ENCODE measurements at regions not wholly inside any gene's neighbourhood (a gene's known extent, or its start where the extent isn't known, plus 50 kb on each side); places are given as distances from the start of the nearest gene placed in this dataset.

GRCh38 chr12:77492536-77492935, 338.2 kb upstream of the NAV3 start:
- Mint-ChIP-seq H3K9me3 (no peaks in the 10 kb centered on the region), H3K27ac (no peak overlapping the region), H3K36me3 (ENCODE audit: low read depth) (no peaks in the 10 kb centered on the region), H3K4me3 (no peak overlapping the region), H3K27me3 (no peaks in the 10 kb centered on the region), H3K4me1 (ENCODE audit: low read depth) (no peaks in the 10 kb centered on the region)
- intact Hi-C loops (cut with micrococcal nuclease): no loop called here
- TF ChIP-seq, protein P1, sequence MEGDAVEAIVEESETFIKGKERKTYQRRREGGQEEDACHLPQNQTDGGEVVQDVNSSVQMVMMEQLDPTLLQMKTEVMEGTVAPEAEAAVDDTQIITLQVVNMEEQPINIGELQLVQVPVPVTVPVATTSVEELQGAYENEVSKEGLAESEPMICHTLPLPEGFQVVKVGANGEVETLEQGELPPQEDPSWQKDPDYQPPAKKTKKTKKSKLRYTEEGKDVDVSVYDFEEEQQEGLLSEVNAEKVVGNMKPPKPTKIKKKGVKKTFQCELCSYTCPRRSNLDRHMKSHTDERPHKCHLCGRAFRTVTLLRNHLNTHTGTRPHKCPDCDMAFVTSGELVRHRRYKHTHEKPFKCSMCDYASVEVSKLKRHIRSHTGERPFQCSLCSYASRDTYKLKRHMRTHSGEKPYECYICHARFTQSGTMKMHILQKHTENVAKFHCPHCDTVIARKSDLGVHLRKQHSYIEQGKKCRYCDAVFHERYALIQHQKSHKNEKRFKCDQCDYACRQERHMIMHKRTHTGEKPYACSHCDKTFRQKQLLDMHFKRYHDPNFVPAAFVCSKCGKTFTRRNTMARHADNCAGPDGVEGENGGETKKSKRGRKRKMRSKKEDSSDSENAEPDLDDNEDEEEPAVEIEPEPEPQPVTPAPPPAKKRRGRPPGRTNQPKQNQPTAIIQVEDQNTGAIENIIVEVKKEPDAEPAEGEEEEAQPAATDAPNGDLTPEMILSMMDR (IDR thresholded peaks at IDR 0.05): no peak
- CTCF ChIA-PET: no interaction called here
- POLR2A ChIA-PET: no interaction called here
- DNase-seq (no peak), ATAC-seq (no peak)

DNA sequence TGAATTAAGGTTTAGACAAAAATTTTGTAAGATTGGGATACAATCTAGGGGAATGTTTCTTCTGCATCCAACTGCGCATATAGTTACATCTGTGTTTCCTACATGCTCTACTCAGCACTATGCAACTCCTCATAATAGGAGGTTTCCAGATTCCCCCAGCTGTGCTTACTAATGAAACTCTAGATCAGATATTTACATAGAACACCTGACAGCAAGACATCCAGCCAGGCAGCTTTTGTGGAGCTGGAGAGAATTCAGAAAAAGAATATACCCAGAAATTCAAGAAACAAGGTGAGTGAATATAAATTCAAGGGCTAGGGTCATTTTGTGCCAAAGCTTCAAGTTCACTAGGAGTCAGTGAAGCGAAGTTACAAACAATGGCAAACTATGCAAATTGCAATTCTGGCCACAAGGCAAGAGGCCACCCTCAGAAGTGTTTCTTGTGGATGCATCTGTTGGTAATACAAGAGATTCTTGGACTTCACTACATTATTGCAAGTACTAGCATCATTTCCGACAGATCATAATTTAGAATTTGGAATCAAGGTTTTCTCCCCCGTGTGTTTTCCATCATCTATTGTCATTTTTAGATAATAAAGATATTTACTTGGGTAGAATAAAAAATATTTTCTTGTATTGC, 341.2 kb upstream of the NAV3 start:
- ATAC-seq (no peak), DNase-seq (no peak)
- no peaks in the 10 kb centered on the region for H3K27me3 Mint-ChIP-seq
- H3K36me3 Mint-ChIP-seq (ENCODE audit: low read depth): no peaks in the 10 kb centered on the region
- H3K27ac Mint-ChIP-seq: no peak overlapping the region
- intact Hi-C loops (cut with micrococcal nuclease): no loop called here
- ChIA-PET POLR2A (no interaction called here), CTCF (interaction anchor here (0.7 kb wide), 1 partner anchor 440 kb away, joined by 3 read pairs; no protein-coding TSS in a partner anchor)
- no peak overlapping the region for H3K4me3 Mint-ChIP-seq
- no peaks in the 10 kb centered on the region for H3K9me3 Mint-ChIP-seq
- H3K4me1 Mint-ChIP-seq (ENCODE audit: low read depth): no peaks in the 10 kb centered on the region
- TF ChIP-seq, protein P1 (IDR thresholded peaks at IDR 0.05): no peak

GRCh38 chr12:77488041-77488620, 342.6 kb upstream of the NAV3 start:
- TF ChIP-seq, protein P1 (IDR thresholded peaks at IDR 0.05): no peak
- no peaks in the 10 kb centered on the region for H3K9me3 Mint-ChIP-seq
- ChIA-PET POLR2A (no interaction called here), CTCF (no interaction called here)
- H3K4me3 Mint-ChIP-seq: no peak overlapping the region
- intact Hi-C loops (cut with micrococcal nuclease): no loop called here
- no peaks in the 10 kb centered on the region for H3K4me1 Mint-ChIP-seq (ENCODE audit: low read depth)
- no peak overlapping the region for H3K27ac Mint-ChIP-seq
- H3K36me3 Mint-ChIP-seq (ENCODE audit: low read depth): no peaks in the 10 kb centered on the region
- ATAC-seq (no peak), DNase-seq (no peak)
- no peaks in the 10 kb centered on the region for H3K27me3 Mint-ChIP-seq

DNA sequence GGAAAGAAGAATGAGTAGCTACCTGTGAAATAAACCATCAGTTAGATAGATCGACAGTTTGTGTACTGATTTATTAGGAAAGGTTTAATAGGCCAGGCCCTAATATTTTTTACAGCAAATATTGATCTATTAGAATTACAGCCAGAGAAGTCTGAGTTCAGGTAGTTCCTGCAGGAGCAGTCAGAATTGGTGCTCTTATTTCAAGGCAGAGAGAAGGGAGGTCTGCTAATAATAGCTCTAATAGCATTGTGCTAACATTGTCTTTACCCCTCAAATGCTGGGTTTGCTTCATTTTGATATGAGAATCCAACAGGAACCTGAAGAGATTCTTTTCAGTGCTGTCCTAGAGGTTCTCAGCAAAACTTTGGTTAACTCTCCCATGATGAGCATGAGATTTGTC, 343.8 kb upstream of the NAV3 start:
- CTCF ChIA-PET: no interaction called here
- intact Hi-C loops (cut with micrococcal nuclease): no loop called here
- Mint-ChIP-seq H3K4me1 (ENCODE audit: low read depth) (no peaks in the 10 kb centered on the region), H3K36me3 (ENCODE audit: low read depth) (no peaks in the 10 kb centered on the region), H3K4me3 (no peak overlapping the region), H3K9me3 (no peaks in the 10 kb centered on the region), H3K27me3 (no peaks in the 10 kb centered on the region), H3K27ac (no peak overlapping the region)
- TF ChIP-seq, protein P1 (IDR thresholded peaks at IDR 0.05): no peak
- DNase-seq (no peak), ATAC-seq (no peak)
- POLR2A ChIA-PET: no interaction called here

- Mint-ChIP-seq H3K36me3 (ENCODE audit: low read depth) (no peaks in the 10 kb centered on the region), H3K4me1 (ENCODE audit: low read depth) (no peaks in the 10 kb centered on the region), H3K27ac (no peak overlapping the region), H3K27me3 (no peaks in the 10 kb centered on the region), H3K9me3 (no peaks in the 10 kb centered on the region), H3K4me3 (no peak overlapping the region)
- intact Hi-C loops (cut with micrococcal nuclease): no loop called here
- DNase-seq (no peak), ATAC-seq (no peak)
- CTCF ChIA-PET: no interaction called here
- POLR2A ChIA-PET: no interaction called here
- TF ChIP-seq, protein P1 (IDR thresholded peaks at IDR 0.05): no peak
Measured at GRCh38 chr12:77485961-77486854, 344.5 kb upstream of the NAV3 start.
